A549 (cell line): ENCODE measurements at regions not wholly inside any gene's neighbourhood (a gene's known extent, or its start where the extent isn't known, plus 50 kb on each side); places are given as distances from the start of the nearest gene placed in this dataset.

Source experiments
- ATAC-seq, 2 experiments: fragments of 200-7000 bp in 1 of 2; fragments of >200 bp in 1 of 2; cut with Nextera tagmentation in 1 of 2; cut with Tn5 transposase in 1 of 2; 3 replicates each; pipeline versions ENCODE4 v1.8.0 to v1.9.1; 2018 to 2020; ENCODE audit warnings: mild to moderate bottlenecking in 1 of 2, moderate library complexity in 1 of 2
- CTCF ChIA-PET: fragments of 300-600 bp; sonication (Branson Sonifier 250); formaldehyde crosslinking; extraction: SDS; loops from one replicate; lab custom pipeline; 2021; ENCODE audit warnings: antibody characterized with exemption, inconsistent platforms; lab: Yijun Ruan, JAX
- POLR2A ChIA-PET: fragments of 350-600 bp; formaldehyde crosslinking; extraction: SDS; loops from one replicate; lab custom pipeline; 2021; ENCODE audit warnings: antibody characterized with exemption, inconsistent platforms; lab: Yijun Ruan, JAX
- DNase-seq, 2 experiments: peaks; one replicate each; pipeline versions ENCODE4 v3.0.0 to v3.0.0-alpha.2; 2011 to 2016; ENCODE audit warnings: low read depth in 1 of 2, low spot score in 1 of 2
- FAIRE-seq: peaks from 2 replicates; lab custom pipeline; 2011; peaks lifted over from hg19 to GRCh38; lab: Jason Lieb, UNC
- H3K27ac ChIP-seq, 2 experiments: fragments of >200 bp; sonication (Bioruptor Twin); formaldehyde crosslinking; 3 replicates each; pipeline ENCODE4 v1.5.1; 2016 to 2017
- H3K4me1 ChIP-seq: fragments of >200 bp; sonication (Bioruptor Twin); formaldehyde crosslinking; 3 replicates; pipeline ENCODE4 v1.6.1; 2016
- H3K4me2 ChIP-seq: fragments of >200 bp; sonication (Bioruptor Twin); formaldehyde crosslinking; 3 replicates; pipeline ENCODE4 v1.6.1; 2016
- H3K4me3 ChIP-seq: fragments of >200 bp; sonication (Bioruptor Twin); formaldehyde crosslinking; 3 replicates; pipeline ENCODE4 v1.5.1; 2016
- H3K9me3 ChIP-seq: fragments of >200 bp; sonication (Bioruptor Twin); formaldehyde crosslinking; 3 replicates; pipeline ENCODE4 v1.6.1; 2016
- BHLHE40 ChIP-seq: IDR thresholded peaks from 2 replicates; pipeline ENCODE4 v1.6.1; 2012; ENCODE audit warnings: low read depth, low read length, inconsistent platforms
- CBX2 ChIP-seq: fragments of 200-600 bp; sonication (generic); IDR thresholded peaks from 2 replicates; pipeline ENCODE4 v1.6.1; 2016; ENCODE audit warnings: low read depth, mild to moderate bottlenecking, borderline replicate concordance
- CEBPB ChIP-seq, 2 experiments: fragments of >200 bp in 1 of 2; sonication (Bioruptor Twin) in 1 of 2; formaldehyde crosslinking in 1 of 2; IDR thresholded peaks; 2 replicates each; pipeline ENCODE4 v1.6.1; 2012 to 2016
- EHF ChIP-seq: fragments of 250-450 bp; sonication (Bioruptor Pico); IDR thresholded peaks from 2 replicates; pipeline ENCODE4 v1.5.0; 2020; ENCODE audit warnings: mild to moderate bottlenecking
- ESRRA ChIP-seq: fragments of 150-350 bp; IDR thresholded peaks from 2 replicates; pipeline ENCODE4 v1.6.1; 2014; ENCODE audit warnings: mild to moderate bottlenecking, low read length, borderline replicate concordance
- FOSB ChIP-seq: fragments of 250-450 bp; sonication (Bioruptor Pico); IDR thresholded peaks from 2 replicates; pipeline ENCODE4 v1.5.0; 2020; ENCODE audit warnings: mild to moderate bottlenecking, moderate library complexity
- GATA3 ChIP-seq: IDR thresholded peaks from 2 replicates; pipeline ENCODE4 v1.6.1; 2012; ENCODE audit warnings: borderline replicate concordance
- HDAC2 ChIP-seq: fragments of 200-600 bp; sonication (generic); IDR thresholded peaks from 2 replicates; pipeline ENCODE4 v1.6.1; 2016
- HOXB5 ChIP-seq: fragments of 250-450 bp; sonication (Bioruptor Pico); IDR thresholded peaks from 2 replicates; pipeline ENCODE4 v1.5.0; 2020; ENCODE audit warnings: mild to moderate bottlenecking, moderate library complexity
- JUNB ChIP-seq: fragments of >200 bp; sonication (Bioruptor Twin); formaldehyde crosslinking; IDR thresholded peaks from 2 replicates; pipeline ENCODE4 v1.6.1; 2016
- MAFK ChIP-seq: fragments of 450-650 bp; IDR thresholded peaks from 2 replicates; pipeline ENCODE4 v1.6.1; 2014; ENCODE audit not compliant: partially characterized antibody
- POLR2AphosphoS2 ChIP-seq: conservative IDR thresholded peaks from 2 replicates; pipeline ENCODE4 v1.6.1; 2012; ENCODE audit warnings: low read length, improper control_type of control experiment, inconsistent platforms
- RAD21 ChIP-seq, 2 experiments: fragments of >200 bp in 1 of 2; sonication (Bioruptor Twin) in 1 of 2; formaldehyde crosslinking in 1 of 2; IDR thresholded peaks in 1 of 2; conservative IDR thresholded peaks in 1 of 2; 2 replicates in 1 of 2; 3 replicates in 1 of 2; pipeline ENCODE4 v1.6.1; 2012 to 2018; ENCODE audit warnings: inconsistent platforms in 1 of 2
- RNF2 ChIP-seq: fragments of 200-600 bp; sonication (generic); IDR thresholded peaks from 2 replicates; pipeline ENCODE4 v1.6.1; 2016; ENCODE audit warnings: low read depth, mild to moderate bottlenecking, antibody characterized with exemption, moderate library complexity, borderline replicate concordance
- SMC3 ChIP-seq: fragments of >200 bp; sonication (Bioruptor Twin); formaldehyde crosslinking; IDR thresholded peaks from 3 replicates; pipeline ENCODE4 v1.6.1; 2018; ENCODE audit warnings: inconsistent platforms
- SREBF2 ChIP-seq: fragments of 450-650 bp; IDR thresholded peaks from 2 replicates; pipeline ENCODE4 v1.6.1; 2014; ENCODE audit warnings: mild to moderate bottlenecking, moderate library complexity
- whole genome bisulfite sequencing: methylation state at CpG from one replicate; pipeline ENCODE4 v1.1.6; 2017; ENCODE audit errors: missing lambda C conversion rate; 5-methylcytosine and 5-hydroxymethylcytosine counted together
- TF ChIP-seq, protein P1 (sequence below): IDR thresholded peaks from 2 replicates; pipeline ENCODE4 v1.6.1; 2012
- TF ChIP-seq, protein P2 (sequence below): fragments of >200 bp; sonication (Bioruptor Twin); formaldehyde crosslinking; IDR thresholded peaks from 2 replicates; pipeline ENCODE4 v1.6.1; 2016
- TF ChIP-seq, protein P3 (sequence below): fragments of 200-600 bp; sonication (generic); IDR thresholded peaks from 2 replicates; pipeline ENCODE4 v1.6.1; 2016; ENCODE audit warnings: antibody characterized with exemption, mild to moderate bottlenecking, moderate library complexity
- TF ChIP-seq, protein P4 (sequence below): fragments of 450-650 bp; IDR thresholded peaks from 2 replicates; pipeline ENCODE4 v1.6.1; 2014; ENCODE audit warnings: antibody characterized with exemption
- TF ChIP-seq, protein P5 (sequence below): fragments of 250-450 bp; sonication (Bioruptor Pico); IDR thresholded peaks from 2 replicates; pipeline ENCODE4 v1.5.0; 2021; ENCODE audit warnings: mild to moderate bottlenecking, moderate library complexity, borderline replicate concordance

DNA sequence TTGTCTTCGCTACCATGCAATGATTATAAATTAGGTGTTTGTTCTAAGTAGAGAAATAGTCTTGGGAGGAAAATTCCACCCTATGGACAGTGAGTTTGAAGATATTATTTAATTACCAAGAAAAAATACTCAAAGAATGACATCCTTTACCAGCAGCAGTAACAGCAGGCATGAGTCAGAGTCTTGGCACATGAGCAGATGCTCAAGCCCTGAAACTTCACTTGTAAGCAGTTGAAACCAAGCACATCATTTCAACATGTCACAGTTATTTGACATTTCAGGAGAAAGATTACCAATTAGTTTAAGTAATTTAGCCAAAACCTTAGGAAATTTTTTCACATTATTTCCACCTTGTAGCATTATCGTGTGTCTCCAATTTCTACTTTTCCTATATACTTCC lies 99.2 kb downstream of the C12orf50 start:
- TF ChIP-seq RNF2 (no peak), ESRRA (no peak), MAFK (no peak)
- TF ChIP-seq, protein P1, sequence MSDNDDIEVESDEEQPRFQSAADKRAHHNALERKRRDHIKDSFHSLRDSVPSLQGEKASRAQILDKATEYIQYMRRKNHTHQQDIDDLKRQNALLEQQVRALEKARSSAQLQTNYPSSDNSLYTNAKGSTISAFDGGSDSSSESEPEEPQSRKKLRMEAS: no peak
- no peak for FAIRE-seq
- WGBS: 62% methylated on average over 2 of the region's 2 CpGs
- POLR2A ChIA-PET: no interaction called here
- CTCF ChIA-PET: no interaction called here
- peaks cover 16% of the 10 kb centered on the region; the same call in 2 of the 3 replicates for H3K4me1 ChIP-seq
- peak overlapping the region; percentile 28; the same call in 2 of the 3 replicates for H3K4me2 ChIP-seq
- no peak overlapping the region for H3K4me3 ChIP-seq
- peak; percentile 47 to 59; a peak in 3 of 6 replicates for ATAC-seq
- no peaks in the 10 kb centered on the region for H3K9me3 ChIP-seq
- no peak for DNase-seq
- no peak overlapping the region for H3K27ac ChIP-seq

DNA sequence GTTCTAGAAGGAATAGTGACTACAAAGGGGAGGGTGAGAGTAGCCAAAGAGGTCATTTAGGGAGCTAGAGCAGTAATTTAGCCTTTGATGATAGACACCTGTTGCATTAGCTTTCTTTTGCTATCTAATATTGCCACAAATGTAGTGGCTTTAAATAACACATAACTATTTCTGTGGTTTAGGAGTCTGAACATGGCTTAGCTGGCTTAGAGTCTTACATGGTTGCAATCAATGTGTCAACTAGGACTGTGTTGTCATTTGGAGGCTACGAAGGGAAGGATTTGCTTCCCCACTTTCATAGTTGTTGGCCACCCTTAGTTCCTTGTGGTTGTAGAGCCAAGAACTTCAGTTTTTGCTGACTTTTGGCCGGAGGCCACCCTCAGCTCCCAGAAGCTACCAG lies 99.9 kb downstream of the C12orf50 start:
- H3K4me2 ChIP-seq: no peak overlapping the region
- H3K9me3 ChIP-seq: no peaks in the 10 kb centered on the region
- DNase-seq: no peak
- 43% methylated on average over 2 of the region's 2 CpGs for WGBS
- no peak overlapping the region for H3K4me3 ChIP-seq
- no peak for ATAC-seq
- H3K4me1 ChIP-seq: peaks cover 16% of the 10 kb centered on the region; the same call in 2 of the 3 replicates
- no peak for FAIRE-seq
- ChIA-PET CTCF (no interaction called here), POLR2A (no interaction called here)
- TF ChIP-seq HOXB5 (CRISPR knock-in tag) (no peak), GATA3 (no peak), FOSB (no peak), RAD21 (conservative IDR thresholded peaks at IDR 0.05 in 1 of 2, IDR thresholded peaks at IDR 0.05 in 1 of 2) (no peak), CEBPB (IDR thresholded peaks at IDR 0.05) (no peak), RNF2 (no peak), JUNB (no peak), BHLHE40 (no peak), EHF (CRISPR knock-in tag) (no peak), SMC3 (no peak), CBX2 (no peak), HDAC2 (no peak), POLR2AphosphoS2 (no peak), SREBF2 (no peak)
- TF ChIP-seq, protein P2, sequence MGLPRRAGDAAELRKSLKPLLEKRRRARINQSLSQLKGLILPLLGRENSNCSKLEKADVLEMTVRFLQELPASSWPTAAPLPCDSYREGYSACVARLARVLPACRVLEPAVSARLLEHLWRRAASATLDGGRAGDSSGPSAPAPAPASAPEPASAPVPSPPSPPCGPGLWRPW: no peak
- TF ChIP-seq, protein P3, sequence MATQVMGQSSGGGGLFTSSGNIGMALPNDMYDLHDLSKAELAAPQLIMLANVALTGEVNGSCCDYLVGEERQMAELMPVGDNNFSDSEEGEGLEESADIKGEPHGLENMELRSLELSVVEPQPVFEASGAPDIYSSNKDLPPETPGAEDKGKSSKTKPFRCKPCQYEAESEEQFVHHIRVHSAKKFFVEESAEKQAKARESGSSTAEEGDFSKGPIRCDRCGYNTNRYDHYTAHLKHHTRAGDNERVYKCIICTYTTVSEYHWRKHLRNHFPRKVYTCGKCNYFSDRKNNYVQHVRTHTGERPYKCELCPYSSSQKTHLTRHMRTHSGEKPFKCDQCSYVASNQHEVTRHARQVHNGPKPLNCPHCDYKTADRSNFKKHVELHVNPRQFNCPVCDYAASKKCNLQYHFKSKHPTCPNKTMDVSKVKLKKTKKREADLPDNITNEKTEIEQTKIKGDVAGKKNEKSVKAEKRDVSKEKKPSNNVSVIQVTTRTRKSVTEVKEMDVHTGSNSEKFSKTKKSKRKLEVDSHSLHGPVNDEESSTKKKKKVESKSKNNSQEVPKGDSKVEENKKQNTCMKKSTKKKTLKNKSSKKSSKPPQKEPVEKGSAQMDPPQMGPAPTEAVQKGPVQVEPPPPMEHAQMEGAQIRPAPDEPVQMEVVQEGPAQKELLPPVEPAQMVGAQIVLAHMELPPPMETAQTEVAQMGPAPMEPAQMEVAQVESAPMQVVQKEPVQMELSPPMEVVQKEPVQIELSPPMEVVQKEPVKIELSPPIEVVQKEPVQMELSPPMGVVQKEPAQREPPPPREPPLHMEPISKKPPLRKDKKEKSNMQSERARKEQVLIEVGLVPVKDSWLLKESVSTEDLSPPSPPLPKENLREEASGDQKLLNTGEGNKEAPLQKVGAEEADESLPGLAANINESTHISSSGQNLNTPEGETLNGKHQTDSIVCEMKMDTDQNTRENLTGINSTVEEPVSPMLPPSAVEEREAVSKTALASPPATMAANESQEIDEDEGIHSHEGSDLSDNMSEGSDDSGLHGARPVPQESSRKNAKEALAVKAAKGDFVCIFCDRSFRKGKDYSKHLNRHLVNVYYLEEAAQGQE: no peak
- TF ChIP-seq, protein P4, sequence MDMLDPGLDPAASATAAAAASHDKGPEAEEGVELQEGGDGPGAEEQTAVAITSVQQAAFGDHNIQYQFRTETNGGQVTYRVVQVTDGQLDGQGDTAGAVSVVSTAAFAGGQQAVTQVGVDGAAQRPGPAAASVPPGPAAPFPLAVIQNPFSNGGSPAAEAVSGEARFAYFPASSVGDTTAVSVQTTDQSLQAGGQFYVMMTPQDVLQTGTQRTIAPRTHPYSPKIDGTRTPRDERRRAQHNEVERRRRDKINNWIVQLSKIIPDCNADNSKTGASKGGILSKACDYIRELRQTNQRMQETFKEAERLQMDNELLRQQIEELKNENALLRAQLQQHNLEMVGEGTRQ: no peak
- TF ChIP-seq, protein P5, sequence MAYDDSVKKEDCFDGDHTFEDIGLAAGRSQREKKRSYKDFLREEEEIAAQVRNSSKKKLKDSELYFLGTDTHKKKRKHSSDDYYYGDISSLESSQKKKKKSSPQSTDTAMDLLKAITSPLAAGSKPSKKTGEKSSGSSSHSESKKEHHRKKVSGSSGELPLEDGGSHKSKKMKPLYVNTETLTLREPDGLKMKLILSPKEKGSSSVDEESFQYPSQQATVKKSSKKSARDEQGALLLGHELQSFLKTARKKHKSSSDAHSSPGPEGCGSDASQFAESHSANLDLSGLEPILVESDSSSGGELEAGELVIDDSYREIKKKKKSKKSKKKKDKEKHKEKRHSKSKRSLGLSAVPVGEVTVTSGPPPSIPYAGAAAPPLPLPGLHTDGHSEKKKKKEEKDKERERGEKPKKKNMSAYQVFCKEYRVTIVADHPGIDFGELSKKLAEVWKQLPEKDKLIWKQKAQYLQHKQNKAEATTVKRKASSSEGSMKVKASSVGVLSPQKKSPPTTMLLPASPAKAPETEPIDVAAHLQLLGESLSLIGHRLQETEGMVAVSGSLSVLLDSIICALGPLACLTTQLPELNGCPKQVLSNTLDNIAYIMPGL: no peak
- no peak overlapping the region for H3K27ac ChIP-seq
